ENCODE measurements at regions not wholly inside any gene's neighbourhood (a gene's known extent, or its start where the extent isn't known, plus 50 kb on each side); places are given as distances from the start of the nearest gene placed in this dataset.

GRCh38 chr2:111703759-111704158, 180.2 kb downstream of the ANAPC1 start:
- no CpG with 5 or more reads among the region's 5 CpGs for WGBS, 2 experiments (ENCODE audit: extremely low coverage in 2 of 2, insufficient read length in 1 of 2)
- H3K14ac ChIP-seq (replicated peaks; ENCODE audit: low read depth, low read length), result no peak overlapping the region
- no peaks in the 10 kb centered on the region for H3K36me3 ChIP-seq (ENCODE audit: control insufficient read depth, insufficient read depth, low read length)
- H3K23ac ChIP-seq (ENCODE audit: low read depth, low read length), result no peak overlapping the region
- peaks cover 16% of the 10 kb centered on the region for H3K4me1 ChIP-seq (ENCODE audit: control insufficient read depth, insufficient read depth, low read length)
- H3K4ac ChIP-seq (ENCODE audit: low read depth, low read length), result no peak overlapping the region
- H2AFZ ChIP-seq (replicated peaks; ENCODE audit: low read length, poor library complexity), result no peak overlapping the region
- H3K56ac ChIP-seq (ENCODE audit: extremely low read depth, insufficient read depth, low read length), result no peak overlapping the region
- no peak overlapping the region for H3K18ac ChIP-seq (ENCODE audit: low read depth, low read length)
- H2BK15ac ChIP-seq (ENCODE audit: low read depth, low read length), result no peak overlapping the region
- H3K27me3 ChIP-seq (ENCODE audit: control insufficient read depth, insufficient read depth, low read length), result peaks cover 21% of the 10 kb centered on the region
- no TSS peak for BruUV-seq (replicated peaks)
- H3K4me2 ChIP-seq (ENCODE audit: low read depth, low read length), result no peak overlapping the region
- H4K5ac ChIP-seq (ENCODE audit: low read depth, low read length), result no peak overlapping the region
- peaks cover 0 to 3% of the 10 kb centered on the region in 2 experiments; a peak in 1 of 4 replicates for H3K79me1 ChIP-seq (ENCODE audit: low read depth in 1 of 2, low read length in 2 of 2)
- H4K20me1 ChIP-seq (ENCODE audit: insufficient read depth, low read length), result peaks cover 9% of the 10 kb centered on the region; the same call in 1 of the 2 replicates
- no peak overlapping the region for H4K91ac ChIP-seq (ENCODE audit: insufficient read depth, low read depth, low read length)
- H3K27ac ChIP-seq (ENCODE audit: insufficient read depth, low read length), result no peak overlapping the region
- peak overlapping the region; percentile 21; the same call in 1 of the 2 replicates for H2AK5ac ChIP-seq (ENCODE audit: low read depth, low read length)
- no peak overlapping the region for H3K9ac ChIP-seq (ENCODE audit: low read depth, low read length)
- no peak for DNase-seq
- TF ChIP-seq POLR2A (IDR thresholded peaks at IDR 0.05; ENCODE audit: low read depth, low read length), result no peak
- no peak for TF ChIP-seq FOS (IDR thresholded peaks at IDR 0.05; ENCODE audit: low read depth, low read length)
- TF ChIP-seq, protein P1, sequence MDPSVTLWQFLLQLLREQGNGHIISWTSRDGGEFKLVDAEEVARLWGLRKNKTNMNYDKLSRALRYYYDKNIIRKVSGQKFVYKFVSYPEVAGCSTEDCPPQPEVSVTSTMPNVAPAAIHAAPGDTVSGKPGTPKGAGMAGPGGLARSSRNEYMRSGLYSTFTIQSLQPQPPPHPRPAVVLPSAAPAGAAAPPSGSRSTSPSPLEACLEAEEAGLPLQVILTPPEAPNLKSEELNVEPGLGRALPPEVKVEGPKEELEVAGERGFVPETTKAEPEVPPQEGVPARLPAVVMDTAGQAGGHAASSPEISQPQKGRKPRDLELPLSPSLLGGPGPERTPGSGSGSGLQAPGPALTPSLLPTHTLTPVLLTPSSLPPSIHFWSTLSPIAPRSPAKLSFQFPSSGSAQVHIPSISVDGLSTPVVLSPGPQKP (IDR thresholded peaks at IDR 0.05; ENCODE audit: borderline replicate concordance, low read depth, low read length), result no peak
- TF ChIP-seq, protein P2, sequence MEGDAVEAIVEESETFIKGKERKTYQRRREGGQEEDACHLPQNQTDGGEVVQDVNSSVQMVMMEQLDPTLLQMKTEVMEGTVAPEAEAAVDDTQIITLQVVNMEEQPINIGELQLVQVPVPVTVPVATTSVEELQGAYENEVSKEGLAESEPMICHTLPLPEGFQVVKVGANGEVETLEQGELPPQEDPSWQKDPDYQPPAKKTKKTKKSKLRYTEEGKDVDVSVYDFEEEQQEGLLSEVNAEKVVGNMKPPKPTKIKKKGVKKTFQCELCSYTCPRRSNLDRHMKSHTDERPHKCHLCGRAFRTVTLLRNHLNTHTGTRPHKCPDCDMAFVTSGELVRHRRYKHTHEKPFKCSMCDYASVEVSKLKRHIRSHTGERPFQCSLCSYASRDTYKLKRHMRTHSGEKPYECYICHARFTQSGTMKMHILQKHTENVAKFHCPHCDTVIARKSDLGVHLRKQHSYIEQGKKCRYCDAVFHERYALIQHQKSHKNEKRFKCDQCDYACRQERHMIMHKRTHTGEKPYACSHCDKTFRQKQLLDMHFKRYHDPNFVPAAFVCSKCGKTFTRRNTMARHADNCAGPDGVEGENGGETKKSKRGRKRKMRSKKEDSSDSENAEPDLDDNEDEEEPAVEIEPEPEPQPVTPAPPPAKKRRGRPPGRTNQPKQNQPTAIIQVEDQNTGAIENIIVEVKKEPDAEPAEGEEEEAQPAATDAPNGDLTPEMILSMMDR (conservative IDR thresholded peaks at IDR 0.05; ENCODE audit: low read depth, low read length), result no peak
- H3K9me1 ChIP-seq (ENCODE audit: insufficient read depth, low read length), result peaks cover 5% of the 10 kb centered on the region
- no peak overlapping the region for H4K8ac ChIP-seq (ENCODE audit: low read depth in 2 of 2, low read length in 2 of 2)
- H2BK5ac ChIP-seq (ENCODE audit: low read depth, low read length, poor library complexity, severe bottlenecking), result no peak overlapping the region
- ATAC-seq (ENCODE audit: low read depth), result no peak
- ChIA-PET POLR2A (ENCODE audit: unreplicated experiment) (no interaction called here), CTCF (no interaction called here)
- no peak overlapping the region for H3K4me3 ChIP-seq (ENCODE audit: insufficient read depth, low read depth, low read length)
- intact Hi-C loops (cut with micrococcal nuclease), result loop anchor here (2.0 kb wide), 1 partner anchor 587 kb away; no protein-coding TSS in a partner anchor
- no peak overlapping the region for H2AK9ac ChIP-seq (replicated peaks; ENCODE audit: low read depth, low read length, poor library complexity)
- dilution Hi-C loops (cut with HindIII; ENCODE audit: low sequenced_read_pairs, unreplicated experiment), result no loop called here
- H2BK20ac ChIP-seq (ENCODE audit: low read depth, low read length), result no peak overlapping the region
- H2BK120ac ChIP-seq (ENCODE audit: low read depth, low read length), result no peak overlapping the region
- no peaks in the 10 kb centered on the region for H3K9me3 ChIP-seq (ENCODE audit: control insufficient read depth, insufficient read depth, low read length)
- in situ Hi-C loops (cut with MboI; ENCODE audit: low sequenced_read_pairs), result loop anchor here (5.0 to 25.0 kb wide), 2 partner anchors 586 to 891 kb away; no protein-coding TSS in a partner anchor
